Activated effector memory CD4-positive, alpha-beta T cell treated with Interleukin-2 at 50 U/mL for 16 hours (primary cell): ENCODE measurements at regions not wholly inside any gene's neighbourhood (a gene's known extent, or its start where the extent isn't known, plus 50 kb on each side); places are given as distances from the start of the nearest gene placed in this dataset.
A peak's percentile ranks its signal among the peaks of the same experiment; 100 is the strongest.
"Not testable (repeated sequence)": the region's sequence is repeated elsewhere in the genome, so short reads cannot be mapped to it uniquely, and the experiment has no call there.

Experiments used
- DNase-seq: peaks from one replicate; pipeline ENCODE4 v3.0.0-alpha.2; 2020

GRCh38 chr1:148432318-148432717 lies 50.8 kb downstream of the PPIAL4G start:
- DNase-seq = not testable (repeated sequence)

- DNase-seq = not testable (repeated sequence)
Measured at GRCh38 chr1:148429856-148430255, 53.2 kb downstream of the PPIAL4G start.

DNA sequence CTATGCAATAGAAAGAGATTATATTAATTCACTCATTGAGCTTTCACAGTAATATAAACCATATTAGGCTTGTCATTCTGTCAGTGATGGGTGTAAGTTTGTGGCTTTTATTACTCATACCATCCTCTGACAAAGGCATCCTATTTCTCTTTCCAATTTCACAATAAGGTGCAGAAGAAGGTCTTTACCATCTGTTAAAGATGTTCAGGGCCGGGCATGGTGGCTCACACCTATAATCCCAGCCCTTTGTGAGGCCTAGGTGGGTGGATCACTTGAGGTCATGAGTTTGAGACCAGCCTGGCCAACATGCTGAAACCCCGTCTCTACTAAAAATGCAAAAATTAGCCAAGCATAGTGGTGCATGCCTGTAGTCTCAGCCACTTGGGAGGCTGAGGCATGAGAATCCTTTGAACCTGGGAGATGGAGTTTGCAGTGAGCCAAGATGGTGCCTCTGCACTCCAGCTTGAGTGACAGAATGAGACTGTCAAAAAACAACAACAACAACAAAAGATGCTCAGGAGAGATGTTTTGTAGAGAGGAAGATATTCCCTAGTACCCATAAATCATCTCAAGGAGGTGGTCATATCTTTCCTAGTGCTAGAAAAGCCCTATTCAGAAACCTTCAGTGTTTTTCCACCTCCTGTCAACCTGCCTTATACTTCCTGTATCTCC lies 56.0 kb downstream of the PPIAL4G start:
- DNase-seq = not testable (repeated sequence)

GRCh38 chr1:148426385-148426784 lies 56.7 kb downstream of the PPIAL4G start:
- DNase-seq = not testable (repeated sequence)

- not testable (repeated sequence) for DNase-seq
Measured at GRCh38 chr1:148424143-148425003, 58.7 kb downstream of the PPIAL4G start.

- not testable (repeated sequence) for DNase-seq
Measured at GRCh38 chr1:148422921-148423320, 60.2 kb downstream of the PPIAL4G start.

- not testable (repeated sequence) for DNase-seq
Measured at GRCh38 chr1:148417241-148417640, 65.9 kb downstream of the PPIAL4G start.

GRCh38 chr1:148413385-148413784 lies 69.7 kb downstream of the PPIAL4G start:
- DNase-seq = not testable (repeated sequence)

DNA sequence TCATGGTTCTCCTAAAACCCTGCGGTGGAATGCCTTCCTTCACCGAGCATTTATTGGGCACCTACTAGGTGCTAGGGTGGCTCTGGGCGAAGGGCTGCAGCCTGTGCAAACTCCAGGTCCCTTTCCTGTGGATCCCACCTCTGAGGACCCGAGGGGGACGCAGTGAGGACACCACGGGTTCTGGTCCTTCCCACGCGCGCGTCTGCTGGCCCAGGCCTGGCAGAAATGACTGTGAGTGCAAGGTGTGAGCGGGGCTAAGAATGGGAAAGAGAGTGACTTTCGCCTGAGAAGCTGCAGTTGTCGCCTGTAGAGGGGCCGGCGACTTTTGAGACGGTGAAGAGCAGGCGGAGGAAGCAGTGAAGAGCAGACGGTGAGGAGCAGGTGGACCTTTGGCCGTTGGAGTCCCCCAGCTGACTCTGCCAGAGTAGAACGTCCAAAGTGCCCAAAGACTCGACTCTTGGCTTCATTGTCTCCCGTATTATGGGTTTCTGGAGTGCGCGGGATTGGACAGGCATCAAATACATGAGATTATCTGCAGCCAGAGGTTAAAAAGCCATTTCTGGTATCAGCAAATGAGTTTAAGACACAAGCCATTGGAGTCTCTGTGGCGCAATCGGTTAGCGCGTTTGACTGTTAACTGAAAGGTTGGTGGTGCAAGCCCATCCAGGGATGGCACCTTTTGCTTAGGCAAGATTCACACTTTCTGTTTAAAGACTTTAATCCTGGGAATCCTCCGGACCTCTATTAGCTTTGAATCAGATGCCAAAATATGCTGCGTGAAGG lies 78.1 kb downstream of the PPIAL4G start:
- not testable (repeated sequence) for DNase-seq

- not testable (repeated sequence) for DNase-seq
Measured at GRCh38 chr1:148403925-148404324, 79.2 kb downstream of the PPIAL4G start.

- not testable (repeated sequence) for DNase-seq
Measured at GRCh38 chr1:148403085-148403456, 80.0 kb downstream of the PPIAL4G start.

DNA sequence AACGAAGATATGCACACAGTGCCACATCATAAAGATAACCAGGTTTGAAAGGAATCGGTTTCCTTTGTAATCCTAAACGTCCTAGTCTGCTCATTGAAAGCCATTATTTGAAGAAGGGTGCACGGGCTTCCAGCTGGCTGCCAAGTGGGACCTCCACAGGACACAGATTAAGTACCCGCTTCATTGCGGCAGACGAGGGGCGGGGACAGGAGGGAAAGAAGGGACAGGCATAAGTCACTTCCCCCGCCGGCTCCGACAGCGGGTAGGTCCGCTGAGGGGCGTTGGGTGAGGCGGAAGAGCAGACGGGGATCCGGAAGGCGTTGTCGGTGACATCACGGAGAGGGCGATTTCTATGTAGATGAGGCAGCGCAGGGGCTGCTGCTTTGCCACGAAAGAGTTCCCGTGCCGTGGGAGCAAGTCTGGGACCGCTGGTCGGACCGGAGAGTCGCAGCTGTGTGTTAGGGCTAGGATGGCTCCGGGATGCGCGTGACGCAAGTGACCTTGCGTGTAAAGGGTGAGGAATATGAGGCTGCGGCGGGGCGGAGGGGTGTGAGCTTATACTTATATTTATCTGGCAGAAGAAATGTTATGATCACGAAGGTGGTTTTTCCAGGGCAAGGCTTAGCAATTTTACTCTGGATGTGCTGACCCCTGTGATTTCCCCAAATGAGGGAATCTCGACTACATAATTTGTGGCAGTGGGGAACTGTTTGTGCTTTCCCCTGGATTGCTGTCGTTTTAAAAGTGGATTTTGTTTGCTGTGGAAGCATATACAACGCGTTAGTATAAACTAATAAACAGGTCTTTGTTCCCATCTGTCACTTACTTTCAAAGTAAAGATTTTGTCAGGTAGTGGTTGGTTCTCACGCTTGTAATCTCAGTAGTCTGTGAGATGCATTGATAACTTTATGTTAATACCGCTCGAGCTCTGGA lies 80.7 kb downstream of the PPIAL4G start:
- DNase-seq = peak; percentile 79

DNA sequence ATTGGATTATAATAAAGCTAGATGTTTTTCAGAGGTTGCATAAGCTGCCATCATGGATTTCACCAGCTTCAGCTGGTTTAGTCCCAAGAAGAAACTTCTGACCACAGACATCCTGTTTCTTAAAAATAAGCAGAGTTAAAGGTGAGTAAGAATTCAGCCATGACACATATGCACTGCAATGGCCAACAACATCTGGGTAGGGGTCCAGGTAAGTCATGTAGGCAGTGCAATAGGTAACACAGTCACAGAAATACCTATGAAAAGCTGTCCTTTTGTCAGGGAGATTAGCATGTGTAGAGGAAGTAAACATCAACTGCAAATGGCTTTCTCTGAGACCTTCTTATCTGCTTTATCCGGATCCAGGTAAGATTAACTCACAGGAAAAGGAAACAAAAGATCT lies 85.6 kb downstream of the PPIAL4G start:
- DNase-seq = not testable (repeated sequence)

GRCh38 chr1:148392505-148392904 lies 90.6 kb downstream of the PPIAL4G start:
- DNase-seq = not testable (repeated sequence)

DNA sequence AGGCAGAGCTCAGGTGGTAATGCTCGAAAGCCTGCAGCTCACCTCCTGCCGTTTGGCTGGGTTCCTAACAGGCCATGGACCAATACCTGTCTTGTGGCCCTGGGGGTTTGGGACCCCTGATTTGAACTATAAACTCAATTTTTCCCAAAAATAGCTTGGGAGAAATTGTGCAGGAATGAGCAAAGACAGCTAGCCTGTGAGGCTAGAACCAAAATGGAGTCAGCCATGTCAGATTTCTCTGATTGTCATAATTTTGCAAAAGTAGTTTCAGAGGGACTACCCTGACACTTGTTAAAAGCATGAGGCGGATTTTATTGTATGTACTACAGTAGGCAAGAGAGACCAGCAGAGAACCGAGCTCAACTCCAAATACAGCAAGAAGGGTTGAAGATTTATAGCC lies 91.8 kb downstream of the PPIAL4G start:
- not testable (repeated sequence) for DNase-seq

DNA sequence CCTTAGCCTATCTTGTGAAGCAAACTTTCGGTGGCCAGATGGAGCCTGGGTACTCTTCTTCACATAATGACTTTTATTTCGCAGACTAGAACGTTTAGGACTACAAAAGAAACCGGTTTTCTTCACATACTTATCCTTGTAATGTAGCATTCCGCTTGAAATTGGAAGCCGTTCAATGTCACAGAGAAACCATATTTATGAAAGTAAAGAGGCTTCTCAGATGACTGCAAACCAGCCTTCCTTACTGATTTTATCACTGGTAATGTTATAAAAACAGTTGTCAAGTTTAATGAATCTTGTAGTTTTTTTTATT lies 94.1 kb downstream of the PPIAL4G start:
- no peak for DNase-seq

DNA sequence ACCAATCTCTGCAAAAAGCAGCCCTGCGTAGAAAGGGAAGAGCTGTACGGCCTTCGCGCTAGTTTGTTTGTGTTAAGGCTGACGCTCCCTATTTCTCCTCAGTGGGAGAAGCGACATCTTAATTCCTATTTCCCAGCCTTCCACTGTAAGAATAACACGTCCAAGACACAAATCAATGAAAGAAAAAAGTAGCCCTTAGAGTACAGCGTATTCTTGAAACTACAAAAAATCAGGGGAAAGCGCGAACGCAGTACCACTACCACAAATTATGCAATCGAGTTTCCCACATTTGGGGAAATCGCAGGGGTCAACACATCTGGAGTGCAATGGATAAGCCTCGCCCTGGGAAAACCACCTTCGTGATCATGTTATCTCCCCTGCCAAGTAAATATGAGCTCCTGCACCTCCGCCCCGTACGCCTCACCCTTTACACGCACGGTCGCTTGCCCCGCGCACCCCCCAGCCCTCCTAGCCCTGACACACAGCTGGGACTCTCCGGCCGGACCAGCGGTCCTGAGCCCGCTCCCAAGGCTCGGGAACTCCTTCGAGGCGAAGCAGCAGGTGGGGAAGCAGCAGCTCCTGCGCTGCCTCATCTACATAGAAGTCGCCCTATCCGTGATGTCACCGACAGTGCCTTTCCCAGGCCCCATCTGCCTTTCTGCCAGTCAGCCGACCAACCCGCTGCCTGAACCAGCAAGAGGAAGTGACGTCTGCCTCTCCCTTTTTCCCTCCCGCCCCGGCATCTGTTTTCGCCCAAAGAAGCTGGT lies 94.7 kb downstream of the PPIAL4G start:
- peak; percentile 81 for DNase-seq

DNA sequence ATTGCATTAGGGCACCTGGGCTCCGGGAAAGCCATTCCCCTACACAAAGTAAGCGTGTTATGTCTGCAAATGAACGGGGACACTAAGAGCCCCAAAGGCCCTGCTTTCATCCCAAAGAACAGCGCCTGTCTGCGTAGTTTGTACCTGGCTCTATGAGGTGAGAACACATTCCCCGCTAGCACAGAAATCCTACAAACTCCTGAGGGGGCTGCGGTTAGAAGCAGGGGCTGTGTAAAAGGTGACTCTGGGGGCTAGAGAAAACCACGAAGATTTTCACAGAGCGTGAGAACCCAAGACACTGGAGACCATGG lies 95.2 kb downstream of the PPIAL4G start:
- not testable (repeated sequence) for DNase-seq

DNA sequence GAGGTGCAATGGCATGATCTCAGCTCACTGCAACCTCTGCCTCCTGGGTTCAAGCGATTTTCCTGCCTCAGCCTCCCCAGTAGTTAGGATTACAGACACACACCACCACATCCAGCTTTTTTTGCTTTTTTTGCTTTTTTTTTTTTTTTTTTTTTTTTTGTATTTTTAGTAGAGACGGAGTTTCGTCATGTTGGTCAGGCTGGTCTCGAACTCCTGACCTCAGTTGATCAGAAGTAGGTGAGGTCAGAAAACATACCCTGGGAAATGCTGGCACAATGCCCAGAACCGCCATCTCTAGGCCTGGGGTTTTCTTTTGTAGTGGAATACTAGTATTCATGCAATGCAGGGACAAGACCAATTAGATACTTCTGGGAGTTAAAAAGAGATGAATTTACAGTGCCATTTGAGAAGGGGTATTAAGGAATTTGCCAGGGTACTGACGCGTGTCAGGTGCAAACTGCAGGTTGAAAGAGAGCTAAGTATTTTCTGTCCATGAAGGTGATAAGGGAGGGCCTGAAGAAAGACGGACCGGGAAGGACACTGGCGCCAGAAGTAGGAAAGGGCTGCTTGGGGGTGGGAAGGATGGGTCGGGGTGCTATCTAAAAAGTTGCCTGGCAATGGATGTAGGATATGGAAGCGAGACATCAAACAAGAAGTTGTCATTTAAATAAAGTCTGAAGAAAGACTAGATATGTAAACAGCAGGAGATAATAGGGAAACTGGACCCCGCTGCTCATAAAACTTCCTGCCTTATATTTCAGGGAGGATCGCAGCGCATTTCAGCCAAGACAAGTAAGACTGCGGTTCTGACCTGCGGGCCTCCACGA lies 95.8 kb downstream of the PPIAL4G start:
- not testable (repeated sequence) for DNase-seq

GRCh38 chr1:148386617-148387016 lies 96.5 kb downstream of the PPIAL4G start:
- DNase-seq = no peak

DNA sequence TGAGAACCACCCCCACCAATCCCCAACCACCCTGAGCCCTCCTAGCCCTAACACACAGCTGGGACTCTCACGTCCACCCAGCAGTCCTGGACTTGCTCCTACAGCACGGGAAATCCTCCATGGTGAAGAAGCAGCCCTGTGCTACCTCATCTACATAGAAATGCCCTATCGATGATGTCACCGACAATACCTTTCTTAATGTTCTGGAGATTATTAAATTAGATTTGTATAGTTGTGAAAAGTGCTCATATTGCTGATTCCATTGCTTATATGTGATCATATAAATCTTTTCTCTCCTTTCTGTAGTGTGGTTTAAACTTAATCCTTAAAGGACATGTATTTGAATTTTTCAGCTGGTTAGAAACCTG lies 97.1 kb downstream of the PPIAL4G start:
- DNase-seq = not testable (repeated sequence)
